Mesenchymal stem cell (in vitro differentiated cells and primary cell): ENCODE measurements at regions not wholly inside any gene's neighbourhood (a gene's known extent, or its start where the extent isn't known, plus 50 kb on each side); places are given as distances from the start of the nearest gene placed in this dataset.

Experiments used
- DNase-seq: peaks from one replicate; pipeline ENCODE4 v3.0.0-alpha.2; 2013
- H2AFZ ChIP-seq: one replicate; pipeline ENCODE4 v1.6.1; 2013; ENCODE audit warnings: low read depth, mild to moderate bottlenecking, control low read depth, inconsistent platforms, low read length, moderate library complexity
- H2AK5ac ChIP-seq: 2 replicates; pipeline ENCODE4 v1.6.1; 2013; ENCODE audit warnings: low read length, moderate library complexity, mild to moderate bottlenecking, inconsistent platforms; ENCODE audit not compliant: severe bottlenecking
- H2BK120ac ChIP-seq: one replicate; pipeline ENCODE4 v1.6.1; 2013; ENCODE audit warnings: low read depth, mild to moderate bottlenecking, inconsistent platforms, low read length, moderate library complexity
- H2BK12ac ChIP-seq, 2 experiments: one replicate each; pipeline ENCODE4 v1.6.1; 2013; ENCODE audit warnings: inconsistent platforms in 2 of 2, low read length in 2 of 2, mild to moderate bottlenecking in 2 of 2, moderate library complexity in 2 of 2, control low read depth in 1 of 2
- H2BK15ac ChIP-seq: one replicate; pipeline ENCODE4 v1.6.1; 2013; ENCODE audit warnings: mild to moderate bottlenecking, low read depth, inconsistent platforms; ENCODE audit not compliant: poor library complexity, severe bottlenecking
- H2BK5ac ChIP-seq: 2 replicates; pipeline ENCODE4 v1.6.1; 2013; ENCODE audit warnings: low read depth, mild to moderate bottlenecking, low read length, control low read depth, inconsistent platforms; ENCODE audit not compliant: poor library complexity, severe bottlenecking
- H3K14ac ChIP-seq, 2 experiments: one replicate each; pipeline ENCODE4 v1.6.1; 2013; ENCODE audit warnings: inconsistent platforms in 2 of 2, low read length in 2 of 2, control low read depth in 1 of 2, mild to moderate bottlenecking in 1 of 2, moderate library complexity in 1 of 2
- H3K18ac ChIP-seq, 2 experiments: one replicate each; pipeline ENCODE4 v1.6.1; 2013; ENCODE audit warnings: inconsistent platforms in 2 of 2, low read length in 2 of 2, control low read depth in 1 of 2, low read depth in 1 of 2, mild to moderate bottlenecking in 1 of 2
- H3K23ac ChIP-seq, 2 experiments: one replicate each; pipeline ENCODE4 v1.6.1; 2013; ENCODE audit warnings: inconsistent platforms in 2 of 2, low read length in 2 of 2, mild to moderate bottlenecking in 2 of 2, moderate library complexity in 2 of 2, control low read depth in 1 of 2
- H3K27ac ChIP-seq: 2 replicates; pipeline ENCODE4 v1.5.1; 2013; ENCODE audit warnings: mild to moderate bottlenecking, moderate library complexity, low read length, control low read depth, inconsistent platforms; ENCODE audit not compliant: poor library complexity, severe bottlenecking
- H3K27me3 ChIP-seq, 2 experiments: 2 replicates each; pipeline versions ENCODE4 v1.6.1 to v1.7.0; 2013; ENCODE audit warnings: low read length in 2 of 2, mild to moderate bottlenecking in 2 of 2, moderate library complexity in 2 of 2, control low read depth in 1 of 2, inconsistent platforms in 1 of 2; ENCODE audit not compliant: control insufficient read depth in 1 of 2, insufficient read depth in 1 of 2
- H3K36me3 ChIP-seq, 2 experiments: 2 replicates each; pipeline versions ENCODE4 v1.6.1 to v1.7.0; 2013; ENCODE audit warnings: low read length in 2 of 2, control low read depth in 1 of 2, inconsistent platforms in 1 of 2, low read depth in 1 of 2, mild to moderate bottlenecking in 1 of 2; ENCODE audit not compliant: insufficient read depth in 2 of 2, control insufficient read depth in 1 of 2
- H3K4ac ChIP-seq, 2 experiments: one replicate each; pipeline ENCODE4 v1.6.1; 2013; ENCODE audit warnings: inconsistent platforms in 2 of 2, low read length in 2 of 2, mild to moderate bottlenecking in 2 of 2, moderate library complexity in 2 of 2, control low read depth in 1 of 2, low read depth in 1 of 2
- H3K4me1 ChIP-seq: 2 replicates; pipeline ENCODE4 v1.6.1; 2013; ENCODE audit warnings: low read depth, low read length, control low read depth; ENCODE audit not compliant: control insufficient read depth, insufficient read depth
- H3K4me2 ChIP-seq: 2 replicates; pipeline ENCODE4 v1.6.1; 2013; ENCODE audit warnings: low read length, mild to moderate bottlenecking, inconsistent platforms; ENCODE audit not compliant: poor library complexity, severe bottlenecking
- H3K4me3 ChIP-seq, 2 experiments: 2 replicates each; pipeline versions ENCODE4 v1.5.1 to v1.7.0; 2013; ENCODE audit warnings: low read length in 2 of 2, mild to moderate bottlenecking in 2 of 2, control low read depth in 1 of 2, low read depth in 1 of 2; ENCODE audit not compliant: insufficient read depth in 1 of 2
- H3K79me1 ChIP-seq: replicated peaks from 2 replicates; pipeline ENCODE4 v1.6.1; 2013; ENCODE audit warnings: mild to moderate bottlenecking, control low read depth, low read length, inconsistent platforms; ENCODE audit not compliant: poor library complexity, severe bottlenecking
- H3K9ac ChIP-seq: 2 replicates; pipeline ENCODE4 v1.7.0; 2013; ENCODE audit warnings: mild to moderate bottlenecking, low read length, moderate library complexity
- H3K9me3 ChIP-seq: 2 replicates; pipeline ENCODE4 v1.7.0; 2013; ENCODE audit warnings: mild to moderate bottlenecking, low read length; ENCODE audit not compliant: control insufficient read depth
- H4K8ac ChIP-seq: one replicate; pipeline ENCODE4 v1.6.1; 2013; ENCODE audit warnings: inconsistent platforms, mild to moderate bottlenecking, low read length, moderate library complexity
- H4K91ac ChIP-seq: one replicate; pipeline ENCODE4 v1.6.1; 2013; ENCODE audit warnings: mild to moderate bottlenecking, low read length, inconsistent platforms
- WGBS: methylation state at CpG from one replicate; pipeline ENCODE4 v1.1.7; 2013; ENCODE audit warnings: mixed read lengths; 5-methylcytosine and 5-hydroxymethylcytosine counted together

DNA sequence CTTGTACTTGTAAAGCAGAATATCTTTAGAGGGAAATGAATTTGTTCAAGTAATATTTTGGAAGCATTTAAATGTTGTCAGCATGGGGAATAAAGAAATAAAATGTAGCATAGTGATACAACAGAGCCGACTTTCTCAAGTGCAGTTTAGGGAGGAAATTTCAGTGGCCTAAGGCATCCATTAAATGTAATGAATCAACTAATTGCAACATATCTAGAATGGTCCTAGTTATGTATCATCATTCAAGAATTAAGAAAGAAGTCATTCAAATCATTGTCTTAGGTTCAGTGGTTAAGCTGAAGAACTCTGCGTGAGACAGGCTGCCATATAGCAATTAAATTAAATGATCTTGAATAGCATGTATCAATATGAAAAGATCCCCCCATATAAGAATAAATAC, 360.7 kb downstream of the TBX15 start:
- H2BK12ac ChIP-seq = no peak overlapping the region
- H2BK5ac ChIP-seq = no peak overlapping the region
- H3K14ac ChIP-seq = no peak overlapping the region
- H2BK15ac ChIP-seq = no peak overlapping the region
- H3K4me3 ChIP-seq = no peak overlapping the region
- H3K4me1 ChIP-seq = no peaks in the 10 kb centered on the region
- no peaks in the 10 kb centered on the region for H3K27me3 ChIP-seq
- H4K91ac ChIP-seq = no peak overlapping the region
- H3K27ac ChIP-seq = no peak overlapping the region
- H2AFZ ChIP-seq = no peak overlapping the region
- no peak overlapping the region for H2BK120ac ChIP-seq
- DNase-seq = no peak
- no peak overlapping the region for H3K9ac ChIP-seq
- no peak overlapping the region for H3K4me2 ChIP-seq
- no peaks in the 10 kb centered on the region for H3K36me3 ChIP-seq
- H2AK5ac ChIP-seq = no peak overlapping the region
- H3K4ac ChIP-seq = no peak overlapping the region
- no peaks in the 10 kb centered on the region for H3K79me1 ChIP-seq
- no peak overlapping the region for H3K18ac ChIP-seq
- no peak overlapping the region for H4K8ac ChIP-seq
- peaks cover 4% of the 10 kb centered on the region for H3K9me3 ChIP-seq
- no peak overlapping the region for H3K23ac ChIP-seq
- no CpG with 5 or more reads among the region's 2 CpGs for WGBS

DNA sequence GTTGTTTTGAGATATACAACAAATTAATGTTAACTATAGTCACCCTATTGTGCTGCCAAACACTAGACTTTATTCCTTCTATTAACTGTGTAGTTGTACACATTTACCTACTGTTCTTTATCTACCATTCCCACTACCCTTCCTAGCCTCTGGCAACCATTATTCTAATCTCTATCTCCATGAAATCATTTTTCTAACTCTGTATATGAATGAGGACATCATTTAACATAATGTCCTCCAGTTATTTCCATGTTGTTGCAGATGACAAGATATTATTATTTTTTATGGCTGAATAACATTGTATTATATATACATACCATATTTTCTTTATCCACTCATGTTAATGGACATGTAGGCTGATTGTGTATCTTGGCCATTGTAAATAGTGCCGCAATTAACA, 366.3 kb downstream of the TBX15 start:
- H3K4me3 ChIP-seq = no peak overlapping the region
- no peak overlapping the region for H2BK12ac ChIP-seq
- no peak overlapping the region for H2BK15ac ChIP-seq
- no peak overlapping the region for H3K4me2 ChIP-seq
- no peak overlapping the region for H2AFZ ChIP-seq
- H3K27ac ChIP-seq = no peak overlapping the region
- H4K91ac ChIP-seq = no peak overlapping the region
- no peaks in the 10 kb centered on the region for H3K79me1 ChIP-seq
- H3K9me3 ChIP-seq = peaks cover 4% of the 10 kb centered on the region
- no peak overlapping the region for H3K23ac ChIP-seq
- no peak overlapping the region for H2BK5ac ChIP-seq
- DNase-seq = no peak
- no peaks in the 10 kb centered on the region for H3K4me1 ChIP-seq
- no peak overlapping the region for H2AK5ac ChIP-seq
- WGBS = no CpG with 5 or more reads among the region's 1 CpG
- no peak overlapping the region for H4K8ac ChIP-seq
- H3K14ac ChIP-seq = no peak overlapping the region
- no peak overlapping the region for H3K4ac ChIP-seq
- H3K36me3 ChIP-seq = no peaks in the 10 kb centered on the region
- no peak overlapping the region for H2BK120ac ChIP-seq
- H3K9ac ChIP-seq = no peak overlapping the region
- no peaks in the 10 kb centered on the region for H3K27me3 ChIP-seq
- no peak overlapping the region for H3K18ac ChIP-seq

DNA sequence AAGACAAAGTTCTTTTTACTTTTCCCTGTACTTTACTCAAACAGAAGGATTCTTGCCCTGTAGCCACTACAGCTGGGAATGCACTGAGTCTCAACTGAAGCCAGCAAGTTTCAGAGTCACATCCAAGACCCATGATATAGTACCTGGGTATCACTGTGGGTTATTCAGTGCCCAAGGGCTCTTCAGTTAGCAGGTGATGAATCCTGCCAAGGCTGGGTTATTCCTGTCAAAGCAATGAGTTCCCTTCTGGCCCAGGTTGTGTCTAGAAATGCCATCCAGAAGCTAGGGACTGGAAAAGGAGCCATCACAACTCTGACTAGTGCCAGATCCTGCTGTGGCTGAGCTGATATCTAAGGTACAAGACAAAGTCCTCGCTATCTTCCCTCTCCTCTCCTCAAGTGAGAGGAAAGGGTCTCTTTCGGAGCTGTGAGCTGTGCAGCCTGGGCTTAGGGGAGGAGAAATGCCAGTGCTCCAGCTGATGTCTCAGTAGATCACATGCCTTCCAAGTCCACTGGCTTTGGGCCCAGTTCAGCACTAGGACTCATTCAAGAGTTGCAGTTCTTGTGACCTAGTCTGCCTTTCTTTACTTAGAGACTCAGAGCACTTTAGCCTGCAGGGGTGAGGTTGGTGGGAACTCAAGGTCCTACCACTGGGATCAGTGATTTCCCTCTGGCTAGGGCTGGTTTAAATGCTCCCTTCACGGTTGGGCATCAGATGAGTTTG, 369.4 kb downstream of the TBX15 start:
- H3K18ac ChIP-seq = no peak overlapping the region

GRCh38 chr1:118617916-118618315, 370.2 kb downstream of the TBX15 start:
- H3K36me3 ChIP-seq = no peaks in the 10 kb centered on the region
- H3K9ac ChIP-seq = no peak overlapping the region
- no peak overlapping the region for H3K18ac ChIP-seq
- H2BK120ac ChIP-seq = no peak overlapping the region
- no peak overlapping the region for H3K14ac ChIP-seq
- no peak overlapping the region for H3K27ac ChIP-seq
- 0% methylated on average over 1 of the region's 1 CpG for WGBS
- no peak overlapping the region for H4K8ac ChIP-seq
- no peak overlapping the region for H3K4me2 ChIP-seq
- no peak overlapping the region for H2BK15ac ChIP-seq
- no peak overlapping the region for H2AFZ ChIP-seq
- H3K4me3 ChIP-seq = no peak overlapping the region
- peaks cover 15% of the 10 kb centered on the region for H3K9me3 ChIP-seq
- H2AK5ac ChIP-seq = no peak overlapping the region
- H3K4me1 ChIP-seq = no peaks in the 10 kb centered on the region
- H3K79me1 ChIP-seq = no peaks in the 10 kb centered on the region
- DNase-seq = no peak
- H4K91ac ChIP-seq = no peak overlapping the region
- H2BK5ac ChIP-seq = no peak overlapping the region
- no peaks in the 10 kb centered on the region for H3K27me3 ChIP-seq
- no peak overlapping the region for H2BK12ac ChIP-seq
- H3K23ac ChIP-seq = no peak overlapping the region
- H3K4ac ChIP-seq = no peak overlapping the region

More for the DNA sequence above, 369.4 kb downstream of the TBX15 start:
- Histone ChIP-seq H3K36me3 (no peaks in the 10 kb centered on the region), H3K9me3 (peaks cover 15% of the 10 kb centered on the region), H2AFZ (no peak overlapping the region), H3K4me3 (no peak overlapping the region), H4K8ac (no peak overlapping the region), H3K79me1 (no peaks in the 10 kb centered on the region), H2AK5ac (no peak overlapping the region), H3K9ac (no peak overlapping the region), H3K4me1 (no peaks in the 10 kb centered on the region), H3K14ac (no peak overlapping the region), H2BK5ac (no peak overlapping the region), H2BK15ac (no peak overlapping the region), H3K23ac (no peak overlapping the region), H3K27ac (no peak overlapping the region), H2BK12ac (no peak overlapping the region), H4K91ac (no peak overlapping the region), H3K4me2 (no peak overlapping the region), H2BK120ac (no peak overlapping the region), H3K27me3 (no peaks in the 10 kb centered on the region), H3K4ac (no peak overlapping the region)
- 82% methylated on average over 3 of the region's 3 CpGs for WGBS
- no peak for DNase-seq
